ENCODE measurements at regions not wholly inside any gene's neighbourhood (a gene's known extent, or its start where the extent isn't known, plus 50 kb on each side); places are given as distances from the start of the nearest gene placed in this dataset.

GRCh38 chr6:56003616-56004015 is 128.2 kb upstream of the BMP5 start:
- TF ChIP-seq POLR2A (IDR thresholded peaks at IDR 0.05; ENCODE audit: low read length) (no peak), GATA1 (IDR thresholded peaks at IDR 0.05; ENCODE audit: low read depth, low read length) (no peak)
